ENCODE measurements at regions not wholly inside any gene's neighbourhood (a gene's known extent, or its start where the extent isn't known, plus 50 kb on each side); places are given as distances from the start of the nearest gene placed in this dataset.
"Not testable (repeated sequence)": the region's sequence is repeated elsewhere in the genome, so short reads cannot be mapped to it uniquely, and the experiment has no call there.

- no peak for DNase-seq (ENCODE audit: low spot score)
These were observed 1281.6 kb downstream of the HACE1 start for GRCh38 chr6:103578115-103578514.

DNA sequence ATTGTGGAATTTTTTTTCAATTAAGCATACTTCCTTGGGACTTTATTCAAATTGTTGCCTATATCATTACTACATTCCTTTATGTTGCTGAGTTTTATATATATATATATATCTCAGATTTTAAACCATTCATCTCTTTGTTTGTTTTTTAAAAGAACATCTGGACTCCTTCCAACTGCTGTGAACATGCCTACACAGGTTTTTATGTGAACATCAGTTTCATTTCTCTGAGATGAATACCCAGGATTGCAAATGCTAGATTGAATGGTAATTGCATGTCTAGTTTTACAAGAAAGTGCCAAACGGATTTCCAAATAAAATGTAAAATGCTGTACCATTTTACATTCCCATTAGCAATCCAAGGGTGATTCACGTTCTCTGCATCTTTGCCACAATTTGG lies 1289.3 kb downstream of the HACE1 start:
- no peak for DNase-seq (ENCODE audit: low spot score)

DNA sequence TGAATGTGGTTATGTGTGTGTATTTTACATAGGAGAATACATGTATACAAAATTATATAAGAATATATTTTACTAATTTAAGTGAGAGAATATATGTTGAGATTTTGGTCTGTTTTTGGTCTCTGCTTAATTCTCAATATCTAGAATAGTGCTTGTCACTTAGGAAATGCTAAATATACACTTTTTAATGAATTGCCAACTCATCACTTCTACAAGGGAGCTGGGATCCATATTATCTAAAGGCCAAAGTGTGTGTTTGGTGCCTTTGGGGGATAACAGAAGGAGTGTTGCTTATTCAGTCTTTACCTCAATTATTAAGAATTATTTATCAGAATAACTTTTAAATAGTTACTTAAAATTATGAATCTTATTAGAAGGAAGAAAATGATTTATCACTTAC lies 1304.8 kb downstream of the HACE1 start:
- no peak for DNase-seq (ENCODE audit: low spot score)

DNA sequence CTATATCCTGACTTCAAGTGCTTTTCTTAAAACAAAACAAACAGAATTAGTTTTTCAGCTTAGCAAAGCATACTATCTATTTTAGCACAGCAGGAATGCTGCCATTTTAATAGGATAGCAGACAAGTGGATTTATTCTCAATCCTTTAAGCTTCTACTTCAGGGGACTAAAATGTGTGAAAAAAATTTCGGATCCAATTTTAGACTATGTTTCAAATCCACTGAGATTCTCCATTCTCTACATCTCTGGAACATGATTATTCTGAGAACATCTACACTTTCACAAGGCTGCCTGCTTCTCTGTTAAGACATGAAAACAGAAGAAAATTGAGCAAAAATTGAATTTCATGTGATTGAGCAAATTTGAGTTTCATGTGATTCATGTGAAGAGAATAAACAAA lies 1321.3 kb downstream of the HACE1 start:
- no peak for DNase-seq (ENCODE audit: low spot score)

DNA sequence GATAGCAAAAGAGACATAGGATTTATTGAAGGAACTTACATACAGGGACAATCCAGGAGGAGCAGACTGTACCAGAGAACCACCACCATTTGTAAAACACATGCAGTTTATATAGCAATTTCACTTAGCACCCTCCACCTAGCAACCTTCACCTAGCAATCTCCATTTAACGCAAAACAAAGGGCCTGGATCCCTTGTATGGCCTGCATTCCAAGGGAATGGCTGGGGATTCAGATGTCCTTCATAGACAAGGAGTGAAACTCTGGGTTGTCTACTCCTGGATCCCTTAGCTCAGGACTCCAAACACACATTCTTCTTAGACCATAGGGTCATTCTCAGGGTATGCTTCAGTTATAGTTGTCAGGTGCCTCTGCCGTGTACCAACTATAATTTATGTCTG lies 1324.9 kb downstream of the HACE1 start:
- no peak for DNase-seq (ENCODE audit: low spot score)

GRCh38 chr6:103534095-103534494 lies 1325.6 kb downstream of the HACE1 start:
- no peak for DNase-seq (ENCODE audit: low spot score)

DNA sequence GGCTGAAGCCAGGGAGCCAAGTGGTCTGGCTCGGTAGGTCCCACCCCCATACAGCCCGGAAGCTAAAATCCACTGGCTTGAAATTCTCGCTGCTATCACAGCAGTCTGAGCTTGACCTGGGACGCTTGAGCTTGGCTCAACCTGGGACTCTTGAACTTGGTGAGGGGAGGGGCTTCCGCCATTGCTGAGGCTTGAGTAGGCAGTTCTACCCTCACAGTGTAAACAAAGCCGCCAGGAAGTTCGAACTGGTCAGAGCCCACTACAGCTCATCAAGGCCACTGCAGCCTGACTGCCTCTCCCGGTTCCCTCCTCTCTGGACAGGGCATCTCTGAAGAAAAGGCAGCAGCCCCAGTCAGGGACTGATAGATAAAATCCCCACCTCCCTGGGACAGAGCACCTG lies 1337.7 kb downstream of the HACE1 start:
- no peak for DNase-seq (ENCODE audit: low spot score)

GRCh38 chr6:103516336-103516735 lies 1343.4 kb downstream of the HACE1 start:
- no peak for DNase-seq (ENCODE audit: low spot score)

DNA sequence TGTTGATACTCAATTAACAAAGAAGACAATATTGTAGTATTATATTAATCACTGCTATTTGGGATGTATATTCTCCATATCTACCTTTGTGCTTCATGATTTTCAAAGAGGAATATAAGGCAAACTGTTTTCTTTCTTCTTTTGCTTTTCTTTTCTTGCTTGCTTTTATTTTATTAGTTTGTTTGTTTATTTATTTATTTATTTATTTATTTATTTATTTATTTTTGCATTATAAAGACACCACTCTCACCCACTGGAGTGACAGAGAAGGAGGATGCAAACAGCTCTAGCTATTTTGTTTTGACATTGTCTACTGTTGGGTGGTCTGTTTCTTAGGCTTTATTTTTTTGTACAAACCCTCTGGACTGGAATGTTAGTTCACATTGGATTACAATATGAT lies 1352.7 kb downstream of the HACE1 start:
- DNase-seq (ENCODE audit: low spot score), result no peak

GRCh38 chr6:103505155-103505518 lies 1354.6 kb downstream of the HACE1 start:
- no peak for DNase-seq (ENCODE audit: low spot score)

- DNase-seq (ENCODE audit: low spot score), result no peak
These were observed 1355.1 kb downstream of the HACE1 start for GRCh38 chr6:103504501-103505154.

- not testable (repeated sequence) for DNase-seq (ENCODE audit: low spot score)
These were observed 1363.1 kb downstream of the HACE1 start for GRCh38 chr6:103496588-103496987.

- no peak for DNase-seq (ENCODE audit: low spot score)
These were observed 1403.1 kb downstream of the HACE1 start for GRCh38 chr6:103456652-103457051.

DNA sequence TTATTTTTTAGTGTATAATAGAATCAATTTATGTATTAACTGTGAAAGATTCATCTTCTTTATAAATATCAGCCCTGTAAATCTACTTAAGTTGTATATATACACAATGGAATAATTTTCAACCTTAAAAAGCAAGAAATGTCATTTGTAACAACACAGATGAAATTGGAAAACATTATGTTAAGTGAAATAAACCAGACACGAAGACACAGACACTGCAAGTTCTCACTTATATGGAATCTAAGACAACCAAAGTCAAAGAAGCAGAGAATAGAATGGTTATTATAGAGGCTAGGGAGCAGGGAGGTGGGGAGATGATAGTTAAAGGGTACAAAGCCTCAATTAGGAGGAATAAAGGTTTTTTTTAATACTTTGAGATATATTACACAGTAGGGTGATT lies 1404.4 kb downstream of the HACE1 start:
- DNase-seq (ENCODE audit: low spot score), result no peak

DNA sequence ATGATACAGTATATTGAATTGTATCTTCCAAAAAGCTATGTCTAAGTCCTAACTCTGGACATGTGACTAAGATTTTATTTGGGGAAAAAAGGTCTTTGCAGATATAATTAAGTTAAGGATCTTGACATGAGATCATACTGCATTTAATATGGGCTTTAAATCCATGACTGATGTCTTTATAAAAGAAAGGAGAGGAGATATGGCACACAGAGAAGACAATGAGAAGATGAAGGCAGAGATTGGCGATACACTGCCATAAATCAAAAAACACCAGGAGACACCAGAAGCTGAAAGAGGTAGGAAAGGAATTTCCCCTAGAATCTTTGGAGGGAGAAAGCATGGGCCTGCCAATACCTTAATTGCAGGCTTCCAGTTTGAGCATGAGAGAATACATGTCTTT lies 1450.2 kb downstream of the HACE1 start:
- DNase-seq (ENCODE audit: low spot score), result no peak

- DNase-seq (ENCODE audit: low spot score), result no peak
These were observed 1454.4 kb downstream of the HACE1 start for GRCh38 chr6:103405321-103405720.

DNA sequence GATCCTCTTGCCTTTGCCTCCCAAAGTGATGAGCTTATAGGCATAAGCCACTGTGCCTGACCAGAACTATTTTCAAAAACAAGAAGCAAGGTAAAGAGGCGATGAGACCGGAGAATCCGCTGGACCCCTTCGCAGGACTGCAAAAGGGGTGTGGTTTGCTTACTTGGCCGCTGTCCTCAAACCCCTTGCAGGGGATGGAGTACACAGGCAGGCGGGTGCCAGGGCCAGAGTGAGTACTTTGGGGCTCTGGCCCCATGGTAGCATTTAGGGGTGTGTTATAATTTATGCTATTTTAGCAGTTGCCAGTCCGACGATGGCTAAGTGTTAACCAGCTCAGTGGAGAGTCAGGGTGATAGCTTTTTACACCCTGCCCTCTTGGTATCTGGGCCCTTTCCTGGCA lies 1454.9 kb downstream of the HACE1 start:
- no peak for DNase-seq (ENCODE audit: low spot score)

DNA sequence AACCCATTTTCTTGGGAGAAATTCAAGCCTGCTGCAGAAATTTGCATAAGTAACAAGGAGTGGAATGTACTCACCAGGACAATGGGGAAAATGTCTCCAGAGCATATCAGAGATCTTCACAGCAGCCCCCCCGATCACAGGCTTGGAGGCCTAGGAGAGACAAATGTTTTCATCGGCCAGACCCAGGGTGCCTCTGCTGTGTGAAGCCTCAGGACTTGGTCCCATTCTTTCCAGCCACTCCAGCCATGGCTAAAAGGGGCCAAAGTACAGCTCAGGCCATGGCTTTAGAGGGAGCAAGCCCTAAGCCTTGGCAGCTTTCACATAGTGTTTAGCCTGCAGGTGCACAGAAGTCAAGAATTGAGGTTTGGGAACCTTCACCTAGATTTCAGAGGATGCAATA lies 1463.0 kb downstream of the HACE1 start:
- DNase-seq (ENCODE audit: low spot score), result no peak

DNA sequence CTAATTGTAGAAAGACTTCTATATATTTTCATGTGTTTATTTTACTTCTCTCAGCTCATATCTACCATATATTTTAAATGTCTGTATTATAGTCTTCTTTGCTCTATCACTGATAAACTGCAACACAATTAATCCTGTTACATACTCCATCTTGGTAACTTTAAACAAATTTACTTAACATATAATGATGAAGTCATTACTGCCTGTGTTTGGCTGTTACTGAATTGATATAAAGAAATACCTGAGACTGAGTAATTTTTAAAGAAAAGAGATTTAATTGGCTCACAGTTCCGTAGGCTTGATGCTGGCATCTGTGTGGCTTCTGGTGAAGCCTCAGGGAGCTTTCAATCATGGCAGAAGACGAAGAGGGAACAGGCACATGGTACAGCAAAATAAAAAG lies 1480.4 kb downstream of the HACE1 start:
- no peak for DNase-seq (ENCODE audit: low spot score)

GRCh38 chr6:103367212-103367611 lies 1492.5 kb downstream of the HACE1 start:
- DNase-seq (ENCODE audit: low spot score), result no peak

- no peak for DNase-seq (ENCODE audit: low spot score)
These were observed 1503.2 kb downstream of the HACE1 start for GRCh38 chr6:103356531-103356930.

DNA sequence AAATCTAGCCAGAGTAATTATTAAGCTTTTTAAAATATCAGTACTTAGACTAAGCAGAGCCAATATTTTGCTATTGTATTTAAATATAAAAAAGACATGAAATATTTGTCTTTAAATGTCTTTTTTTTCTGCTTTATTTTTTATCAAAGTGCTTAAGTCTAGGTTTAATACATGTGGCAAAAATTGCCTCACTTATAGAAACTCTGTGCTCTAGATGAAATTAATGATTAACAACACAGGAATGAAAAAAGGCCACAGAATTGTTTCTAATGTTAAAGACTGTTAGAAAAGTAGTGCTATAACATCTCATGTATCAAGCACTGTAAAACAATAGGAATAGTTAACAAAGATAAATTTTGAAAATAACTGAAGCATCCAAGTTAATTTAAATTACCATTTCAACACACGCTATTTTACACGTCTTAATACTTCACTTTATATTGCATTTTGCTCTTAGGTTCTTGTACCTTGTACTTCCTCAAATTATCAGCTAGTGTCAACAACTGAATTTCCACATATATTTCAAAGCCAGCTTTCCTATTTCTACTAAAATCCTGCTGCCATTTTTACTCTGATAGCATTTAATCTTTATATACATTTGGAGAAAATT lies 1515.1 kb downstream of the HACE1 start:
- no peak for DNase-seq (ENCODE audit: low spot score)

- no peak for DNase-seq (ENCODE audit: low spot score)
These were observed 1524.3 kb downstream of the HACE1 start for GRCh38 chr6:103335412-103335811.
